ENCODE measurements at regions not wholly inside any gene's neighbourhood (a gene's known extent, or its start where the extent isn't known, plus 50 kb on each side); places are given as distances from the start of the nearest gene placed in this dataset.
A peak's percentile ranks its signal among the peaks of the same experiment; 100 is the strongest.
"Not testable (repeated sequence)": the region's sequence is repeated elsewhere in the genome, so short reads cannot be mapped to it uniquely, and the experiment has no call there.

DNA sequence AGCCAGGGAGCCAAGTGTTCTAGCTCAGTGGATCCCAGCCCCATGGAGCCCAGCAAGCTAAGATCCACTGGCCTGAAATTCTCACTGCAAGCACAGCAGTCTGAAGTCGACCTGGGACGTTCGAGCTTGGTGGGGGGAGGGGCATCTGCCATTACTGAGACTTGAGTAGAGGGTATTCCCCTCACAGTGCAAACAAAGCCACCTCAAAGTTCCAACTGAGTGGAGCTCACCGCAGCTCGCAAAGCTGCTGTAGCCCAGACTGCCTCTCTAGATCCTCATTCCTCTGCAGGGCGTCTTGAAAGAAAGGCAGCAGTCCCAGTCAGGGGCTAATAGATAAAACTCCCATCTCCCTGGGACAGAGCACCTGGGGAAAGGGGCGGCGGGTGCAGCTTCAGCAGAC is 226.3 kb downstream of the ZIC3 start:
- intact Hi-C loops (cut with micrococcal nuclease; ENCODE audit: unreplicated experiment) = no loop called here

GRCh38 chrX:137797926-137798325 is 232.0 kb downstream of the ZIC3 start:
- H3F3A ChIP-seq (ENCODE audit: insufficient read depth, low read depth); H4K20me1 ChIP-seq (ENCODE audit: insufficient read depth); H3K9me3 ChIP-seq (ENCODE audit: insufficient read depth, low read depth); H3K4me1 ChIP-seq (replicated peaks; ENCODE audit: insufficient read depth); H3K4me2 ChIP-seq; POLR2A ChIA-PET (ENCODE audit: unreplicated experiment); BruUV-seq (replicated peaks); DNase-seq; H3K9me2 ChIP-seq (ENCODE audit: insufficient read depth); H3K4me3 ChIP-seq; intact Hi-C loops (cut with micrococcal nuclease; ENCODE audit: unreplicated experiment); H2AFZ ChIP-seq; H3K79me2 ChIP-seq (ENCODE audit: low read depth); H3K27me3 ChIP-seq (ENCODE audit: insufficient read depth, low read depth); H3K36me3 ChIP-seq (ENCODE audit: low read depth); H3K27ac ChIP-seq; CTCF ChIA-PET: not testable (repeated sequence)

More for the DNA sequence above, 226.3 kb downstream of the ZIC3 start:
- peaks cover 17% of the 10 kb centered on the region; the same call in 1 of the 2 replicates for H3K27me3 ChIP-seq (ENCODE audit: insufficient read depth, low read depth)
- ChIA-PET POLR2A (ENCODE audit: unreplicated experiment) (no interaction called here), CTCF (no interaction called here)
- BruUV-seq (replicated peaks) = no TSS peak
- H3K9me2 ChIP-seq (ENCODE audit: insufficient read depth) = no peaks in the 10 kb centered on the region
- no peak overlapping the region for H2AFZ ChIP-seq
- H3F3A ChIP-seq (ENCODE audit: insufficient read depth, low read depth) = no peaks in the 10 kb centered on the region
- H4K20me1 ChIP-seq (ENCODE audit: insufficient read depth) = no peaks in the 10 kb centered on the region
- H3K36me3 ChIP-seq (ENCODE audit: low read depth) = no peaks in the 10 kb centered on the region
- no peaks in the 10 kb centered on the region for H3K4me1 ChIP-seq (replicated peaks; ENCODE audit: insufficient read depth)
- H3K9me3 ChIP-seq (ENCODE audit: insufficient read depth, low read depth) = no peaks in the 10 kb centered on the region
- TF ChIP-seq EZH2 (IDR thresholded peaks at IDR 0.05; ENCODE audit: low read depth) (no peak), CTCF (conservative IDR thresholded peaks at IDR 0.05) (no peak)
- no peak overlapping the region for H3K4me3 ChIP-seq
- no peak for DNase-seq
- H3K4me2 ChIP-seq = no peak overlapping the region
- no peak overlapping the region for H3K27ac ChIP-seq
- no peaks in the 10 kb centered on the region for H3K79me2 ChIP-seq (ENCODE audit: low read depth)

DNA sequence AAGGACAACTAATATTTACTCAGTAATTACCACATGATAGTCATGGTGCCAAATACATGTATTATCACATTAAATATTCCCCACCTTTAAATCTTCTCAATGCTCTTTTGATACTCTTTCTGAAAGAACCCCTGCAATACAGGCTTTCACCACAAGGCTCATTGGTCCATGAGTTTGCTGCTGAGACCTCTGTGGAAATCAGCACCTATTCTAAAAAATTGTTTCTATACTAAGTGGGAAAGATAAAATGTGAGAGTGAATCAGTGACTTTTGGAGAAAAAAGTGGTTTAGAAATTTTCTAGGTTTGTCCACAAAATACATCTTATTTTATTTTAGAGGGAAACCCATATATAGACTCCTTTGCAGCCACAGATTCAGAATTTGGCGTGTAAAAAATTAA is 257.3 kb downstream of the ZIC3 start:
- no peaks in the 10 kb centered on the region for H4K20me1 ChIP-seq (ENCODE audit: insufficient read depth)
- ChIA-PET CTCF (no interaction called here), POLR2A (ENCODE audit: unreplicated experiment) (no interaction called here)
- intact Hi-C loops (cut with micrococcal nuclease; ENCODE audit: unreplicated experiment) = no loop called here
- no peaks in the 10 kb centered on the region for H3K9me3 ChIP-seq (ENCODE audit: insufficient read depth, low read depth)
- no peaks in the 10 kb centered on the region for H3K36me3 ChIP-seq (ENCODE audit: low read depth)
- no peak for DNase-seq
- no peaks in the 10 kb centered on the region for H3K4me1 ChIP-seq (replicated peaks; ENCODE audit: insufficient read depth)
- no peaks in the 10 kb centered on the region for H3K9me2 ChIP-seq (ENCODE audit: insufficient read depth)
- TF ChIP-seq CTCF (conservative IDR thresholded peaks at IDR 0.05) = peak; percentile 45
- no peak for TF ChIP-seq EZH2 (IDR thresholded peaks at IDR 0.05; ENCODE audit: low read depth)
- no peak overlapping the region for H3K4me3 ChIP-seq
- no peaks in the 10 kb centered on the region for H3K27me3 ChIP-seq (ENCODE audit: insufficient read depth, low read depth)
- H3K79me2 ChIP-seq (ENCODE audit: low read depth) = no peaks in the 10 kb centered on the region
- no peak overlapping the region for H3K4me2 ChIP-seq
- no TSS peak for BruUV-seq (replicated peaks)
- no peak overlapping the region for H3K27ac ChIP-seq
- no peak overlapping the region for H2AFZ ChIP-seq
- H3F3A ChIP-seq (ENCODE audit: insufficient read depth, low read depth) = no peaks in the 10 kb centered on the region

DNA sequence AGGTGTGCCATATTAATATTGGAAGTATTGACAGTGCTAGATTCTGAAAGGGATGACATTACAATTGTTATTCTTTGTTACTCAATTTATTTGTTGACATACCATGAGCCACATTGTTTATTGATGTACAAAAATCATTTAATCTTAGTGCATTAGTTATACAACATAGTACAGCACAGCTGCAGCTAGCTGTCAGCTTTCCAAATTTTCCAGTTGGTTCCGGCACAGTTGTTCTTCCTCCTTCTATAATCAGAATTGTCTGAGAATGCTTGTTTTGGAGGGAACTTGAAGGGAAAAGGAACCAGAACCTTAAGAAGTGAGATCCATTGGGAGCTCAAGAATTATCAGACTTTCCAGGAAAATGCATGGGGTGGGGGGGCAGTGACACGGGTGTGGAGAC is 281.4 kb downstream of the ZIC3 start:
- no peaks in the 10 kb centered on the region for H3K27me3 ChIP-seq (ENCODE audit: insufficient read depth, low read depth)
- no peaks in the 10 kb centered on the region for H3K79me2 ChIP-seq (ENCODE audit: low read depth)
- H4K20me1 ChIP-seq (ENCODE audit: insufficient read depth) = no peaks in the 10 kb centered on the region
- H3K4me3 ChIP-seq = no peak overlapping the region
- ChIA-PET CTCF (no interaction called here), POLR2A (ENCODE audit: unreplicated experiment) (no interaction called here)
- intact Hi-C loops (cut with micrococcal nuclease; ENCODE audit: unreplicated experiment) = no loop called here
- no peaks in the 10 kb centered on the region for H3K9me2 ChIP-seq (ENCODE audit: insufficient read depth)
- H3K9me3 ChIP-seq (ENCODE audit: insufficient read depth, low read depth) = no peaks in the 10 kb centered on the region
- H3K27ac ChIP-seq = no peak overlapping the region
- H3F3A ChIP-seq (ENCODE audit: insufficient read depth, low read depth) = no peaks in the 10 kb centered on the region
- DNase-seq = no peak
- TF ChIP-seq EZH2 (IDR thresholded peaks at IDR 0.05; ENCODE audit: low read depth) (no peak), CTCF (conservative IDR thresholded peaks at IDR 0.05) (no peak)
- no peaks in the 10 kb centered on the region for H3K36me3 ChIP-seq (ENCODE audit: low read depth)
- BruUV-seq (replicated peaks) = no TSS peak
- no peak overlapping the region for H2AFZ ChIP-seq
- H3K4me2 ChIP-seq = no peak overlapping the region
- no peaks in the 10 kb centered on the region for H3K4me1 ChIP-seq (replicated peaks; ENCODE audit: insufficient read depth)

Measured in PC-9 (cell line).